NCI-H446 (cell line): ENCODE measurements at regions not wholly inside any gene's neighbourhood (a gene's known extent, or its start where the extent isn't known, plus 50 kb on each side); places are given as distances from the start of the nearest gene placed in this dataset.

Experiments used
- DNase-seq, 2 experiments: peaks; one replicate each; lab custom pipeline; 2025; lab: John Stamatoyannopoulos, UW

GRCh38 chr2:107383691-107384090 lies 443.0 kb upstream of the RGPD4 start:
- DNase-seq, result no peak

GRCh38 chr2:107384422-107384821 lies 442.3 kb upstream of the RGPD4 start:
- DNase-seq, result no peak

- DNase-seq, result no peak
These were observed 440.8 kb upstream of the RGPD4 start for GRCh38 chr2:107385921-107386320.

- no peak for DNase-seq
These were observed 434.4 kb upstream of the RGPD4 start for GRCh38 chr2:107392241-107392704.

GRCh38 chr2:107393516-107393915 lies 433.2 kb upstream of the RGPD4 start:
- DNase-seq, result no peak

- DNase-seq, result no peak
These were observed 428.0 kb upstream of the RGPD4 start for GRCh38 chr2:107398683-107399082.

GRCh38 chr2:107402330-107402729 lies 424.4 kb upstream of the RGPD4 start:
- DNase-seq, result no peak

GRCh38 chr2:107405261-107405660 lies 421.4 kb upstream of the RGPD4 start:
- no peak for DNase-seq

- no peak for DNase-seq
These were observed 419.7 kb upstream of the RGPD4 start for GRCh38 chr2:107407017-107407416.

GRCh38 chr2:107407974-107408373 lies 418.7 kb upstream of the RGPD4 start:
- no peak for DNase-seq

- no peak for DNase-seq
These were observed 415.4 kb upstream of the RGPD4 start for GRCh38 chr2:107411267-107411666.

- no peak for DNase-seq
These were observed 414.3 kb upstream of the RGPD4 start for GRCh38 chr2:107412209-107412904.

GRCh38 chr2:107412981-107413380 lies 413.7 kb upstream of the RGPD4 start:
- no peak for DNase-seq

- DNase-seq, result no peak
These were observed 412.3 kb upstream of the RGPD4 start for GRCh38 chr2:107414376-107414775.

- DNase-seq, result no peak
These were observed 408.0 kb upstream of the RGPD4 start for GRCh38 chr2:107418708-107419107.

GRCh38 chr2:107419191-107419590 lies 407.5 kb upstream of the RGPD4 start:
- no peak for DNase-seq

- DNase-seq, result no peak
These were observed 397.9 kb upstream of the RGPD4 start for GRCh38 chr2:107428781-107429180.

GRCh38 chr2:107430006-107430405 lies 396.7 kb upstream of the RGPD4 start:
- no peak for DNase-seq

GRCh38 chr2:107430596-107431266 lies 396.0 kb upstream of the RGPD4 start:
- DNase-seq, result no peak

- no peak for DNase-seq
These were observed 390.4 kb upstream of the RGPD4 start for GRCh38 chr2:107436281-107436680.

- DNase-seq, result no peak
These were observed 389.4 kb upstream of the RGPD4 start for GRCh38 chr2:107437265-107437664.

GRCh38 chr2:107437807-107438206 lies 388.9 kb upstream of the RGPD4 start:
- no peak for DNase-seq

GRCh38 chr2:107448160-107448559 lies 378.5 kb upstream of the RGPD4 start:
- DNase-seq, result no peak

GRCh38 chr2:107461301-107461700 lies 365.4 kb upstream of the RGPD4 start:
- no peak for DNase-seq
